Tibial artery (tissue), 4 donors: ENCODE measurements at regions not wholly inside any gene's neighbourhood (a gene's known extent, or its start where the extent isn't known, plus 50 kb on each side); places are given as distances from the start of the nearest gene placed in this dataset.
"Not testable (repeated sequence)": the region's sequence is repeated elsewhere in the genome, so short reads cannot be mapped to it uniquely, and the experiment has no call there.

ENCODE experiments used
- DNase-seq, 2 donors: peaks; one replicate each; pipeline ENCODE4 v3.0.0-alpha.2; 2019
- H3K27ac ChIP-seq, 2 donors: fragments of 200-600 bp; sonication (generic) in 1 of 2; 1 replicate in 1 of 2; 2 replicates in 1 of 2; pipeline ENCODE4 v1.5.1; 2018 to 2019; ENCODE audit warnings: mild to moderate bottlenecking in 1 of 2
- H3K27me3 ChIP-seq, 2 donors: fragments of 200-600 bp; sonication (generic) in 1 of 2; one replicate each; pipeline versions ENCODE4 v1.5.1 to v1.6.0; 2016 to 2019
- H3K36me3 ChIP-seq, 3 donors: fragments of 200-600 bp; sonication (generic) in 2 of 3; one replicate each; pipeline ENCODE4 v1.5.1; 2016 to 2019; ENCODE audit warnings: mild to moderate bottlenecking in 2 of 3
- H3K4me1 ChIP-seq, 4 donors: fragments of 200-600 bp; sonication (generic) in 2 of 4; 1 replicate in 3 of 4; 2 replicates in 1 of 4; pipeline ENCODE4 v1.5.1; 2016 to 2019
- H3K4me3 ChIP-seq, 2 donors: fragments of 200-600 bp; sonication (generic) in 1 of 2; 1 replicate in 1 of 2; 2 replicates in 1 of 2; pipeline ENCODE4 v1.5.1; 2018 to 2019; ENCODE audit warnings: mild to moderate bottlenecking in 2 of 2
- H3K9me3 ChIP-seq, 3 donors: fragments of 200-600 bp; sonication (generic) in 1 of 3; one replicate each; pipeline ENCODE4 v1.5.1; 2016 to 2019
- CTCF ChIP-seq, 2 experiments: fragments of 200-600 bp in 1 of 2; fragments of 450-650 bp in 1 of 2; IDR thresholded peaks; one replicate each; pipeline ENCODE4 v1.5.1; 2017 to 2019; ENCODE audit warnings: antibody characterized with exemption in 2 of 2, mild to moderate bottlenecking in 1 of 2, moderate library complexity in 1 of 2
- intact Hi-C: fragments of 100-400 bp; cut with DNase I; formaldehyde crosslinking; loops from one replicate; pipeline ENCODE4 v1.15.0; 2023; ENCODE audit warnings: low total_unique reads

GRCh38 chr9:82488313-82489200, 500.0 kb downstream of the SPATA31D1 start:
- H3K9me3 ChIP-seq: no peaks in the 10 kb centered on the region
- no peak for TF ChIP-seq CTCF (IDR thresholded peaks at IDR 0.05)
- no peak overlapping the region for H3K4me3 ChIP-seq
- intact Hi-C loops: no loop called here
- no peaks in the 10 kb centered on the region for H3K27me3 ChIP-seq
- DNase-seq: peak in 1 of 2 donors; percentile 48
- peak overlapping the region in 1 of 2 donors; percentile 0 for H3K27ac ChIP-seq
- peaks cover 0 to 31% (median 20%) of the 10 kb centered on the region in 4 donors for H3K4me1 ChIP-seq
- H3K36me3 ChIP-seq: no peaks in the 10 kb centered on the region

- H3K9me3 ChIP-seq: no peaks in the 10 kb centered on the region
- DNase-seq: no peak
- no peak overlapping the region for H3K4me3 ChIP-seq
- no peaks in the 10 kb centered on the region for H3K27me3 ChIP-seq
- intact Hi-C loops: no loop called here
- peak overlapping the region in 1 of 2 donors; percentile 0 for H3K27ac ChIP-seq
- peaks cover 0 to 31% (median 20%) of the 10 kb centered on the region in 4 donors for H3K4me1 ChIP-seq
- no peaks in the 10 kb centered on the region for H3K36me3 ChIP-seq
- TF ChIP-seq CTCF (IDR thresholded peaks at IDR 0.05): no peak
Measured at GRCh38 chr9:82489201-82489821, 500.7 kb downstream of the SPATA31D1 start.

- Histone ChIP-seq H3K4me3 (no peak overlapping the region), H3K27me3 (no peaks in the 10 kb centered on the region), H3K36me3 (no peaks in the 10 kb centered on the region), H3K4me1 (peaks cover 0 to 31% (median 20%) of the 10 kb centered on the region in 4 donors), H3K9me3 (no peaks in the 10 kb centered on the region), H3K27ac (no peak overlapping the region)
- intact Hi-C loops: no loop called here
- no peak for TF ChIP-seq CTCF (IDR thresholded peaks at IDR 0.05)
- DNase-seq: no peak
Measured at GRCh38 chr9:82490019-82490499, 501.5 kb downstream of the SPATA31D1 start.

GRCh38 chr9:82490821-82491220, 502.2 kb downstream of the SPATA31D1 start:
- H3K27ac ChIP-seq, H3K4me3 ChIP-seq, intact Hi-C loops, H3K27me3 ChIP-seq, H3K9me3 ChIP-seq, H3K36me3 ChIP-seq, DNase-seq: not testable (repeated sequence)
- peaks cover 0 to 31% (median 20%) of the 10 kb centered on the region in 4 donors for H3K4me1 ChIP-seq

- Histone ChIP-seq H3K4me1 (peaks cover 0 to 31% (median 20%) of the 10 kb centered on the region in 4 donors), H3K9me3 (no peaks in the 10 kb centered on the region), H3K27me3 (no peaks in the 10 kb centered on the region), H3K4me3 (no peak overlapping the region), H3K27ac (no peak overlapping the region), H3K36me3 (no peaks in the 10 kb centered on the region)
- intact Hi-C loops: no loop called here
- no peak for TF ChIP-seq CTCF (IDR thresholded peaks at IDR 0.05)
- no peak for DNase-seq
Measured at GRCh38 chr9:82491604-82492003, 503.0 kb downstream of the SPATA31D1 start.

GRCh38 chr9:82492274-82492673, 503.7 kb downstream of the SPATA31D1 start:
- Histone ChIP-seq H3K36me3 (no peaks in the 10 kb centered on the region), H3K9me3 (no peaks in the 10 kb centered on the region), H3K27me3 (no peaks in the 10 kb centered on the region), H3K4me1 (peaks cover 0 to 31% (median 20%) of the 10 kb centered on the region in 4 donors), H3K4me3 (no peak overlapping the region), H3K27ac (no peak overlapping the region)
- no peak for DNase-seq
- intact Hi-C loops: no loop called here
- no peak for TF ChIP-seq CTCF (IDR thresholded peaks at IDR 0.05)
